Middle frontal gyrus (tissue), 1 donor: ENCODE measurements at regions not wholly inside any gene's neighbourhood (a gene's known extent, or its start where the extent isn't known, plus 50 kb on each side); places are given as distances from the start of the nearest gene placed in this dataset.

ENCODE experiments used
- DNase-seq: peaks from one replicate; pipeline ENCODE4 v3.0.0-alpha.2; 2015; ENCODE audit warnings: low spot score; ENCODE audit errors: extremely low spot score

- no peak for DNase-seq
Measured at GRCh38 chr10:105681051-105681450, 1040.0 kb downstream of the SORCS3 start.

- DNase-seq, result no peak
Measured at GRCh38 chr10:105679781-105680180, 1038.7 kb downstream of the SORCS3 start.

DNA sequence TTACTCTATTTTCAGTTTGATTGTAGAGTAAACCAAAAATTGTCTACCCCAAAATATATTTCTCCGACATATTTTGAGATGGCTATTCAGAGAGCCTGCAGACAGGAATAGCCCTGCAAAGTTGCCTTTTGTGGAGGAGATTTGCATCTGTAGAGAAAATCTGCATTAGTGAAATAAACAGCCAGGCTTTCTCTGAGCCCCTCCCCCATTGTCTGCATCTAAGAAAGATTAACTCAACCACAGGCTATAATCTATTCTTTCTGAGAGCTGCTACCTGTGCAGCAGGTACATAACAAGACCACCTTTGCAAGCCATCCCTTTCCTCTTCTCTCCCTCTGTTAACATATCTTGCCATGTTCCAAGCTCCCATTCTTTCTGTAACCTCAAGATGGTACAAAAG lies 1034.2 kb downstream of the SORCS3 start:
- DNase-seq, result no peak

- no peak for DNase-seq
Measured at GRCh38 chr10:105674448-105674847, 1033.4 kb downstream of the SORCS3 start.

DNA sequence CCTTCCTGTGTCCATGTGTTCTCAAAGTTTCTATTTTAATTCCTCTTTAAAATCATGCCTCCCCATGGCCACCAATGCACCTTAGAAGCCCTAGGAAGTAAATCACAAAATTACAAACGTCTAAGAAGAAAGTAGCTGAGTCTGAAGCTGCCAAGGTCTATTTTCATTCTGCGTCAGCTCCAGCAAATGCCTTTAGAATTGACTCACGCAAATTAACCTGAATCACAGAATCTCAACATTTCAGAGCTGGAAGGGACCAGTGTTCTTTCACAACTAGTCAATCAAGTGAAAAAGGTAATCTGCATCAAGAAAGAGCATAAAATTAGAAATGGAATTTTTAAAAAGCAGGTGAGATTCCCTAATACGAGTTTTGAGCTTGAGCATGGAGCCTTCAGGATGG lies 1017.6 kb downstream of the SORCS3 start:
- no peak for DNase-seq

DNA sequence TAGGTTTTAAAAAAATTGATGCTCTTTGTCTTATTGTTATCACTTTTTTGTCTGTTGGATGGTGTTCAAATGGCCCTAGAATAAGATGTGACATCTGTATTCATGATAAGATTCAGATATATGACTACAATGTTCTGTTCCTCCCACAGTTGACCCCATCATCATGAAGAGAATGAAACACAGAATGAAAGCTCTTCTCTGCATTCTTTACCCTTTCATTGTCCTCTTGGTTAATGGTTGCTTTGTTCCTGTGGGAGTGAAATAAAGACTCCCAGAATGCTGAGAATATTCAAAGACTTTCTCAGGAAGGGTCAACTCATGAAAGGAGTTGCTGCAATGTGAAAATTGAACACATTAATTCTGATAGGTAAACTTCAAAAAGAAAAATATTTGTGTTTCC lies 1015.8 kb downstream of the SORCS3 start:
- DNase-seq, result no peak

- no peak for DNase-seq
Measured at GRCh38 chr10:105650306-105650705, 1009.2 kb downstream of the SORCS3 start.

GRCh38 chr10:105647354-105647753 lies 1006.3 kb downstream of the SORCS3 start:
- DNase-seq, result no peak

GRCh38 chr10:105644978-105645377 lies 1003.9 kb downstream of the SORCS3 start:
- DNase-seq, result no peak

- no peak for DNase-seq
Measured at GRCh38 chr10:105644559-105644958, 1003.5 kb downstream of the SORCS3 start.

DNA sequence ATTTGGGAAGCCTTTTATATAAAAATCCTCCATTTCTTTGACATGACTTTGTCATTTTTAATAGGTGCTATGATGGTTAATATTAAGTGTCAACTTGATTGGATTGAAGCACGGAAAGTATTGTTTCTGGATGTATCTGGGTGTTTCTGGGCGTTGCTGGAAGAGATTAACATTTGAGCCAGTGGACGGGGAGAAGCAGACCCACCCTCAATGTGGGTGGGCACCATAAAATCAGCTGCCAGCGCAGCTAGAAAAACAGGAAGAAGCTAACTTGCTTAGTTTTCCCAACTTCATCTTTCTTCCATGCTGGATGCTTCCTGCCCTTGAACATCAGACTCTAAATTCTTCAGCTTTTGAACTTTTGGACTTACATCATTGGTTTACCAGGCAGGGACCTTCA lies 1003.0 kb downstream of the SORCS3 start:
- no peak for DNase-seq

DNA sequence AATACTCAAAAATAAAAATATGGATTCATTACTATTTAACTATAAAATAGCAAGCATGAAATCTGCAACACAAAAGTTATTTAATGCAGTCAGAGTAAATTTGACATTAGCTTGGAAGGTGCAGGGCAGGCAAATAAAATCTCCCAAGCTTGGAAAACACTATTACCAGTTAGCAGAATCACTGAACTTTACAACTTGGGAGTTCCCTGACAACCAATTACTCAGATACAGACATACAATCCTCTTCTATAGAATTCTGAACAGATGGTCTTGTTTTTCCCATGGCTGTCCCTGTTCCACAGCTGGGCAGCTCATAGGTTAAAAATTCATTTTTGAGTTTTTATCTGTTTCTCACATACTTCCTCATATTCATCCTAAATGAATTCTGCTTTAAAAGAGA lies 1002.6 kb downstream of the SORCS3 start:
- DNase-seq, result no peak

DNA sequence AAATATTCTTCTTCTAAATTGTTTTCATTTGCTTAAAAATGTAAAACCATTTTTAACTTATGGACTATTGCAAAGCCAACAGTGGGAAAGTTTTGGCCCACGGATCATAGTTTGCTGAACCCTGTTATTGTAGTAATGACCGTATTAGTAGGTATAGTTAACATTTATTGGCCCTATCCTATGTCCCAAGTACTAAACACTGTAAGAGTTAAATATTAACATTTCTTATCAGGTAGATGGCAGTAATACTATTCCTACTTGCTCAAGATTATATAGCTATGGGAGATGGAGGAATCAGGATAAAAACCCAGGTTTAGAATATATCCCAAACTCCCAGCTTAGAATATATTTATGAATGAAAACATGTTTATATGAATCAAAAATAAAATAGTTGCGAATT lies 993.2 kb downstream of the SORCS3 start:
- DNase-seq, result no peak

DNA sequence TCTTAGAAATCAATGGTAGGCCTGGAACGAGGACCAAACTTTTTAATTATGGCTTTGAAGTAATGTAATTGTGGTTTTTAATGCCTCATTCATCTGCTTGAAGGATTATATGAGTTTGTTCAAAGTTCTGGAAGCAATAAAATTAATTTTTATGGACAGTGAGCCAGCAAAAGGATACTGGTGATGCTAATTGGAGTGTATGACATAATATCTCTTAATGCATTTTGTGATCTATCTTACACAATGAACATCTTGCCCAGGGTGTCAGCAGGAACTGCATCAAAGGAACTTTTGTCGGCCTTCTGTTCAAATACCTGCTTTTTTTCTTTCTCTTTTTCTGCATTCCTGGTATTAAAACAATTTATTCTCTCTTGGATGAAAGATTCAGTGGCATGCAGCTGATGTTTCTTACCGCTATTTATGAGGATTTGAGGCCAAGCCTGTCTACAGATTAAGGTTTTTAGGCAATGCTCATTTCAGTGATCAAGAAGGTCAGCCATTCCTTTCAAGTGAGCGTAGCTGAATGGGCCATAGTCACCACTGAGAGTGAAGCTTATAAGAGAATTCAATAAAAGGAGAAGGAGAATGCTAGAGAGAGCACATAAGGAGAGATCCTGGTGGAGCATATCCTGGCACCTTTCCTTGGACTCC lies 974.8 kb downstream of the SORCS3 start:
- no peak for DNase-seq

- no peak for DNase-seq
Measured at GRCh38 chr10:105611244-105611798, 970.2 kb downstream of the SORCS3 start.

DNA sequence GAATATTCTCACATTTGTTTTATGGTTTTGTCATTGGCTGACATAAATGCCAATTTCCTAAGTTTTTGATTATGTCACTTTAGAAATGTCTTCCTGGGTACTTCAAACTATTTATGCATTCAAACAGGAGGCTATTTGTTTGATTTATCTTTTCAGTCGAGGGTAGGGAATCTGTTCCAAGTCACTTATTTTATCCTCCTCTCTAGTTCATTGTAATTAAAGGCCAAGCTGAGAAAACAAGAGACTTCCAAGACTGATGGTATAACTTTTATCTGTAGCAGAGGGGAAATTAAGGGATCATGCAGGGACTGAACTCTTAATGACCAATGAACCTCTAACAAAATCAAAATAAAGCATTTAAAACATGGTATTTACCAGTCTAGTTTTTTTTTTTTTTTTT lies 968.4 kb downstream of the SORCS3 start:
- DNase-seq, result no peak

DNA sequence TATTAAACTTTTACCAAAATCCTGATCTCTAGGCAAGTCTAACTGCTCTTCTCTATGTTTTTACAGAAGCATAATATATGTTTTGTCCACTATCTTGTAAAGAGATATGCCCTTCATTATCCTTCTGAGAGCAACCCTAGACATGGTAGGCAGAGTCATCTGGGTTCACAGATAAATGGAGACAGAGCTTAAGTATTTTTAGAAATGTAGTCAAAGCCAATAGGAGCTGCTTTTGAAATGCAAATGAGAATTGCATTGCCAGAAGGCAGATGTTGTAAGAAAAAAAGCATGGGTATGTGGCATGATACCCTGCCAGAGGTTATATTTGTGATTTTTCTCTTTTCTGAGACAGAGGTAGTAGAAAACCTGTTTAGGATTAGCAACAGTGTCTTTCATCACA lies 964.8 kb downstream of the SORCS3 start:
- DNase-seq, result no peak

DNA sequence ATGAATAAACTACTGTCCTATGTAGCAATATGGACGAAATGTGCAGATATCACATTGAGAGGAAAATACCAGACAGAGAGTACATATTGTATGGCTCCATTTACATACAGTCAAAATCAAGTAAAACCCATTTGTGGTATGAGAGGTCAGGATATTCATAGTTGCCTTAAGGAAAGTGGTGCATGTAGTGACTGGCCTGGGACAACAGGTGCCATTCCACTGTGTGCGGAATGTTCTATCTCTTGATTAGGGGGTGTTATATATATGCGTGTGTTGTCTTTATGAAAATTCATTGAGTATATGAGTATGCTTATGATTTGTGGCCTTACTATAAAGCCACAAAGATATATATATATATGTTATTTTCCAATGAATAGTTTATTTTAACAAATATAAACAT lies 964.0 kb downstream of the SORCS3 start:
- no peak for DNase-seq

DNA sequence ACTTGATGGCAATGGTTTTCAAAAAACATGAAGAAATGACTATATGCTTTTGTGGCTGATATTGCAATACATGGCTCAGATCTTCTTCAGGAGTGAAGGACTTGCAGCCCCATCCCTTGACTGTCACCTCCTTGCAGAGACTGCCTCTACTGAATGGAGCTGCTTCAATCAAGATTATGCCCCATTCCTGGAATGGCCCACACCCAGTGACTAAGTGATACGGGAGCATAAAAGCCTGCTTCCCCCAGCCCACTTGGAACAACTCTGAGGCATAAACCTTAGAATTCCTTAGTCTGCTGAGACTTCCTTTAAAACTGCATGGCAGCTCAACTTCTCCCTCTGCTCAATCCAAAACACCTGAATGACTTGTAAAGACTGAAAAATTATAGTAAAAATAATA lies 957.1 kb downstream of the SORCS3 start:
- DNase-seq, result no peak

DNA sequence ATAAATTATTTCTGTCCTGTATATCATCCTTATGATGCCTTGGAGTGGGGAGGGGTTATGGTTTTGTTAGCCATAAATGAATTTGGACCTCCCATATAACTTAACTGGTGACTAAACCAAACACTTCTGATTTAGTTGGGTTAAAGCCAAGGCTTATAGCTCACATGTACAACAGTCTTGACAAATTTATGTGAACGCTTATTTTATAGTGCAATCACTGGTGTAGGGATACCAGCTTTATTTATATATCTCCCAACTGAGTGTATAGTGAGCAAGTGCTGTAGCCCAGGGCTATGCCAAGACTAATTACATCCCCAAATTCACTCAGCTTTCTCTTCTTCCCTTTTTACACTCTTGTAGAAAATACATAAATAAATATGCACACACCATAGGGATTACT lies 956.2 kb downstream of the SORCS3 start:
- no peak for DNase-seq

DNA sequence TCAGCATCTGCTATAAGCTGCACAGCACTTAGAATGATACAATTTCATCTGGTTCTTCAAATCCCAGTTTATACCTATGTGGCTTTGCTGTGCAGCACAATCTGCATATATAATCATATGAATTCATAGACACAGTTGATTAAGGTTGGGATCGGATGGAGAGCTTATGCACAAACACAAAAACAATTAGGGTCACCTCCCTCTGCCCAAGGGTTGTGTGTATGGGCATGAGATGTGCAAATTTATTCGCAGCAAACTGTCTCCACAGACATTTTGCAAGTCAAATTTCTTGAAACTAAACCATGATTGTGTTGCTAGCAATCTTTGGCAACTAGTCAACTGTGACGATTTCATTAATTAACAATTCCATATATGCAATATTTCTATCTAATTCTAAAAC lies 955.7 kb downstream of the SORCS3 start:
- DNase-seq, result no peak

DNA sequence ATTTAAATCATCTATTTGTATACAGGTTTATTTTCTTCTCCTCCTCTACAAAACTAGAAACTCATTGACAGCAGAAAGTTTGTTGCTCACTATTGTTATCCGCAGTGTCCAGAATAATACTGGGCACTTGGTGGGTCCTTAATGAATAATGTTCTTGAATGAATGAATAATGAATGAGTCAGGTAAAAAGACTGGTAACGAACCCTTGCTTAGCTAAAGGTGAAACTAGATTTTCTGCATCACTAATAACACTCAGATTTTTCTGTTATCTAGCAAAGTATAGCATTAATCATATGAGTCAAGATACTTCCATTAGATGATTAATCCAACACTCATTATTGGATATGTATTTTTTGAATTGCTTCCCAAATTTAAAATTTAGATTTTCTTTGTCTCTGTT lies 953.2 kb downstream of the SORCS3 start:
- DNase-seq, result no peak

GRCh38 chr10:105592468-105592867 lies 951.4 kb downstream of the SORCS3 start:
- DNase-seq, result no peak
